Suppressor macrophage (primary cell): ENCODE measurements at regions not wholly inside any gene's neighbourhood (a gene's known extent, or its start where the extent isn't known, plus 50 kb on each side); places are given as distances from the start of the nearest gene placed in this dataset.

ENCODE experiments used
- DNase-seq, 4 experiments: peaks; one replicate each; pipeline ENCODE4 v3.0.0-alpha.2; 2020 to 2022

DNA sequence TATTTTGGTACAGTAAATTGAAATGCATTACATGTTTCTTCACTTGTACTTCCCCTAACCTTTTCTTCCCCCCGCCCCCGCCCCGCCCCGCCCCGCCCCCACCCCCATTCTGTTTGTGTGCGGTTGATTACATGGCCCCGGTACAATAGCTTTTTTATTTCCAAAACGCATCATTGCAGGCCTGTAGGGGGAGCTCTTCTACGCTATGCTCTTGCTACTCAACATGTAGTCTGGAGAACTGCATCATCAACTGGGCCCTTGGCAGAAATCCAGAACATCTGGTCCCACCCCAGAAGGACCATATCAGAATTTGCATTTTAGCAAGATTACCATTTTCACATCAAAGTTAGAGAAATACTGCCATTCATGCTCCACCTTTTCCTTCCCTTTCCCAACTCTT, 333.3 kb upstream of the DDX53 start:
- peak in 3 of 4 experiments; percentile 0 to 19 (median 5) for DNase-seq

DNA sequence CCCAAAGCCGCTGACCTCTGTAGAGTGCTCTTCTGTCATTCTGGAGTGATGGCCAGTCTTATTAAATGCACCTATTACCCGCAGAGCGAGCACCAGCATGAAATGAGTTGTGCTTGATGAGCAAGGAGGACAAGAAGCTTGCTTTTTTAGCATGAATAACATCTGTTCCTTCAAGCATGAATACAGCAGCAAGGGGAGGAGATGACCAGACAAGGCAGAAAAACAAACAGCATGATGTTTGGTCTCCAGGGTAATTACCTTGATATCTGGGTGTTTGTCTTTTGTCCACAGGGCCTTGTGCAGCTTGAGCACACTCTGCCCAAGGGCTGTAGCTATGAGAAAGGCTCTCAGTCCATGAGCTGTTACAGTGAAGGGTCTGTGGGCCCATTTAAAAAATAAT, 324.8 kb upstream of the DDX53 start:
- no peak for DNase-seq

DNA sequence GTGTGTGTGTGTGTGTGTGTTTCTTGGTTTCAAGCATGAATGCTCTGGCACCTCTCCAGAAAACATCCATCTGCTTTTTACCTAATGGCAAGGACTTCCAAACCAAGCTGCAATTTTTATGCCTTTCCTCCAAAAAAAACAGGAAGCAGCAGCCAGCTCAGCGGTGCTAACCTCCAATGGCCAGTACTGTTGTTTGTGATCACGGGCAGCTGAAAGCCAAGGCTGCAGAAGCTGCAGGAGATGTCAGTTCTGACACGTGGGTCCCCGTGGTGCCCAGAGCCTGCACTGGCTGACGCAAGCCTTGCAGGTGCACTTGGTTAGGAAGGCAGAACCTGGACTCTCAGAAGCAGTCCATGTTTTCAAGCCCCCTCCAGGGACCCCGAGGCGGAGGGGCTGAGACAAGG, 313.6 kb upstream of the DDX53 start:
- peak in 2 of 4 experiments; percentile 0 to 2 for DNase-seq

DNA sequence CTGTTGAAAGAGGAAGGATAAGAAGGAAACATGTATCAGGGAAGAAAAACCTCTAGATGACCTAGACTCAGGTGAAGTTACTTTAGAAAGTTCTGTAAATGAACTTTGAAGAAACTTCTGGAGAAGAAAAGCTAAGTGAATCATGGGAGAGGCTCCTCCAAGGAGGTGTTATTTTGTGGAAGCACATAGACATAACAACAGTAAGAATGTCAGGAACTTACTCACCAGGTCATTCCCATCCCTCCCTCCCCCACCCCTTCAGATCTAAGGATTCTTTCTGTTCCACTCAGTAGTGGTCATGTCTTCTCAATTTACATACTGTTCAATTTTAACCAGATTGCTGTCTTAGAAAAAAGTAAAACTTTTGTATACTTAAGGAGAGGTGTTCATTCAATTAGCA, 310.5 kb upstream of the DDX53 start:
- DNase-seq: no peak

DNA sequence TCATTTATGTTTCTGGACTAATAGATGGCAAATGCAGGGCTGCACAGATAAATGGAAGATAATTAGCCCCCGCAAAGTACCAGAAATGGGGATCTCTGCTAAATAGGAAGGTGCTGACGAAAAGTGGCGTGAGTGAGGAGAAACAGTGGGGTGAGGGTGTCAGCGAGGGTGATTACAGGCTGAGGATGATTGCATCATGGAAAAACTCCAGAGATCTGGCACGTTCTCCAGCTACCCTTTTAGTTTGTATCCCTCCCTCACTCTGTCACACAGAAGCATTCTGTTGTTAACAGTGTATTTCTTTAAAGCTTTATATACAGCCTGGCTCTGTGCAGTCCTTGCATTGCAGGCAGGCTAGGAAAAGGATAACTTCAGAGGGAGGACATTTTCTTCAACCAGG, 309.6 kb upstream of the DDX53 start:
- no peak for DNase-seq

DNA sequence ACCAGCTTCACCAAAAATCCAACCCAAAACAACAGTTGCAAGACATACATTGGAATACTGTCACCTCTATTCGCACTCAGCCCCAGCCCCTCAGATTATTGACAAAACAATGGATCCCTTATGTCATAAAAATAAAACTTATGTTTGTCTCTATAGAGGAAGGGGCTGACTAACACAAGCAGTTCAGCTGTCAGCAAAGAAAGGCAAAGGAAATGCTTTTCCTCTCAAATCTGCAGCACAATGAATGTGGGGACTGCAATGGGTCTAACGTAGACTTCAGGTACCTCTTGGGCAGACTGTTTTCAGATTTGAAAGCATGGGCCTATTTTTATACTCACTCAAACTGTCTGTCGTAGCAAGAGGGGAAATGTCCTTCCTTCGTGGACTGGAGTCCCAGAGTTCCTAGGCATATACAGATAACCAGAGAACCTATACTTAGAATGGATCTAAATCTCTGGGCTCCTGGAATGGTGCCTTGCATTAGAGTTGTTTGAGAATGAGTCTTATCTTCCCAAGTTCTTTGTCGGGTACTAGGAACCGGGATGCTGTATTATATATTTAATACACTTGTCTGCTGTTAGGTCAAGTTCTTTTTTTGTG, 307.7 kb upstream of the DDX53 start:
- DNase-seq: no peak

DNA sequence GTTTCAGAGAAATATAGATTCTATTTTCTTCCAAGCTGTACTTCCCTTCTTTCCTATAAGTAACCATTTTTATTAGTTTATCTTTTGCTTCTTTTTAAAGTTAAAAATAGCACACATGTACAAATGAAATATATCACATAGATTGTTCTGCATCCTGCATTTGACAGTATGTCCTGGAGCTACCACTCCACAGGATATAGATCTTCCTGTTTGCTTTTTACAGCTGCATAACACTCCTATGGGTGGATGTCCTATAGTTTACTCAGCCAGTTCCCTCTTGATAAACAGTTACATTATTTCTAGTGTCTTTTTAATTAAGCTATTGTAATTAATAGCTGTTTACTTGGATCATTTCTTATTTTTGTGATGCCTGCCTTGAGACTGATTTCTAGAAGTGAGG, 301.6 kb upstream of the DDX53 start:
- no peak for DNase-seq

DNA sequence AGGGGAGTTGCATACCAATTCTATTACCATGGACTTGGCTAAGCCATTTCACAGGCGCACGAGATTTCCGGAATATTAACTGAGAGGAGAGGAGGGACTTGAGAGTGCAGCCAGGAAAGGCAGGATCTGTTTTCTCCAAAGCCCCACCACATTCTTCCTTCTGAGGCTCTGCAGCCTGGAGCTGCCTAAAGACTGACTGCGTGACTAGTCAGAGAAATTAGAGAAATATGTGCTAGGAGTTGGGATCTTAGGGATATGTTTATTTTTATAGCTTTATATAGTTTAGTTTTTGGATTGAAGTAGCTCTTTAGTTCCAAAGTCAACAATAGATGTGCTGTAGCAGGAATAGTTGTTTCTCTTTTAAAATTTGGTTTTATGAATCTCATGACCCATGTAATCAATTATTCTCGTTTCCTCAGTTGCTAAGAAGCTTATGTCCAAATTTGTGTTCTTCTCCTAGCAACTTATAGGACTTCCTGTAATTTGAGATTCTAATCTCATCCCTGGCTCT, 300.1 kb upstream of the DDX53 start:
- no peak for DNase-seq

DNA sequence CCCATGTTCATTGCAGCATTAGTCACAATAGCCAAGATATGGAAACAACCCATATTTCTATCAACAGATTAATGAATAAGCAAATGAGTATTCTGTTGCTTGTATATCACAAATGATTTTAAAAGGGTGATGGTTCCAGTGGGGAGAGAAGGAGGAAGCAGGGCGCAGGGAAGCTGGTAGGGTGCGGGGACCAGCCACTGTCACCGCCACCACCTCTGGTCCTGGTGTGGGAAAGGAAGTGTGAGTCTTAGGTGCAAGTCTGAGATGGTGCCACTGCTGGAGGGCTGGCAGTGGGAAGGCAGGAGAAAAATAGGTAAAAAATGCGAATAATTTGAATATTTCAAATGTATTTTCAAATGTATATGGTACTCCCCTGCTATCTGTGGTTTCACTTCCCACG, 286.8 kb upstream of the DDX53 start:
- no peak for DNase-seq

DNA sequence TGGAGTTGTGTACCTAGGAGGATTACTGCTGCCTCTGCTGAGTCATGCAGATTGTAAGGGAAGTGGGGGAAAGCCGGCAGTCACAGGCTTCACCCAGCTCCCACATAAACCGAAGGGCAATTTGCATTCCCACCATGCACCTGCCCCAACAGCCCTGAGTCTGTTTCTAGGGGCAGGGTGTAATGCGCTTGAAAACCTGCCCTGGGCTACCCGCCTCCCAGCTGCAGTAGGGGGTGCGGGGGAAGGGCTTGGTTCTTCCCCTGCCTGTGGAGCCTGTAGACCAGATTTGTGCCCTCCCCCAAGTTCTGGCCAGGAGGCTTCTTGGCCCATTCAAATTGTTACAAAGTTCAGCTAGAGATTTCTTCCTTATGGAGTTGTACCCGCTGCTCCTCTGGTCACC, 269.2 kb upstream of the DDX53 start:
- no peak for DNase-seq

DNA sequence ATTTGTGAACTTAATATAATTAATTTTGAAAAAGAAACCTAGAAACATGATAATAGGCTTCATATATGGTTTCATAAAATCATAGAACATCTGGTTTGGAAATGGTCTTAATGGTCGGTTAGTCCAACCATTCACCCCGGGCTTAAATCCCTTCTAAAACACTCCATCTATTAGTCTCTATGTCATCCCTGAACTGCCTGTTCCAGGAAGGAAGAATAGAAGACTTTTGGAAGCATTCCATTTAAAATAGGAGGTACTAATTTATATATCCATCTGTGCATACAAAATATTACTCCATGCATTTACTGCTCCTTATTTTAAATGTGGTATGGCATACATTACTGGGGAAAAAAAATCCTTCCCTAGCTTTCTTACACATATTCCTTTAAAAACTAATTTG, 262.2 kb upstream of the DDX53 start:
- DNase-seq: no peak

DNA sequence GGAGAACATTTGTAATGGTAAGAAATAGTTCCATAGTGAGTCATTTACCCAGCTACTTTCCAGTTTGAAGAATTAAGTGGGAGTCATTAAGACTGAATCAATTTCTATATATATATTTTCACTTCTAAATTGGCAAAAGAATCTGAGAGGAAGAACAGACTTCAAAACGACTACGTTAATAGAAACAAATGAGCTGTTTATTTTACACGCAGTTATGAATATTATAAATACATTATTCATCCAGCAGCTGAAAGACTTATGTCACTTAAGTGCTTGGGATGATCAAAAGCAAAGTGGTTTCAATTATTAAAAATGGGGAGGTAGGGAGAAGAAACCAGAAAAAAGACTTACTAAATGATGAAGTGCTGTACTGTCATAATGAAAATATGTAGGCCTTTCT, 260.5 kb upstream of the DDX53 start:
- no peak for DNase-seq

DNA sequence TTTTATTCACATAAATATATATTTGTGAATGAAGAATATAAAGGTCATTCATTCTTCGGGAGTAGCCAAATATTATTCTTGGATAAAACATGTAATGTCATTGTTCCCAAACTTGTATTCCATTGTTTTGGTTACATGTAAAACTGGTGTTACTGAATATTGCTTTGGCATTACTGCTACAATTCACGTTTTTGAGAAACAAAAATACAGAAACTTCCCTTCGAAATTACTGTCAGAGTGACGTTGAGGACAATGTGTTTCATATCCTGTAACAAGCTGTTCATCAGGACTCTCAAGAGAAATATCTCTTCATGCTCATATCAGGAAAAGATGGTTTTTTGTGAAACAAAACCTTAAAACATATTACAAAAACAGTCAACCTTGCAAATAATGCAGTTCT, 258.9 kb upstream of the DDX53 start:
- DNase-seq: no peak

DNA sequence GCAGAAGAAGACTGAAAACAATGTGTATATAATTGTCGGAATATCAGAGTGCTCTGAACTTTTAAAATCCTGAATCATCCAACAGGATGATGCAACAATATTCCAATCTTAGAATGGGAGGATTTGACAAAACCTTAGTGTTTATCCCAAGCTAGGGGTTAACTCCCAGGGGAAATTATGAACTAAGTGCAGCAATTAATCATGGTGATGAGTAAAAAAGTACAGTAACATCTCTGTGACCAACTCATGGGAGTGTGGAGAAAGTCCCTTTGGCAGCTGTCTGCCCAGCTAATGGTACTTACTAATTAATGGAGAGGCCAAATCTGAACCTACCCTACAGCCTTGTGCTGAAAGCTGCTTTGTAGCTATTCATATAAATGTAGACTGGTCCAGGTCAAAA, 257.6 kb upstream of the DDX53 start:
- DNase-seq: no peak

DNA sequence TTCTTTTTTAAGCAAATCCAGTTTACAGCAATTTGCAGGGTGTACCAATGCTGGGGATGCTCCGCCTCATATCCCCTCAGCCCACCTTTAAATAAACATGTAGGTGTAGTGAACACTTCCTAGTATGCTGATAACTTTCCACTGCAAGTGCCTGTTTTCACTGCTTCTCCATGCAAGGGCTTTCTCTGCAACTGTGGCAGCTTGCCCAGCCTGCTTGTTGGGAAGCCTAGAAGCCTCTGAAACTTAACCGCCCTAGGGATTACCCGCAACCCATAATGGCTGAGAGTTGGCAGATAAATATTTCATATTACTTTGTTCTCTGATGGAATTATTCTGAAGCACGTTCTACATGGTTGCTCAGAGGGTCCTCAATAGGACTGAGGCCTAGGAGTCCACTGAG, 253.7 kb upstream of the DDX53 start:
- DNase-seq: no peak

DNA sequence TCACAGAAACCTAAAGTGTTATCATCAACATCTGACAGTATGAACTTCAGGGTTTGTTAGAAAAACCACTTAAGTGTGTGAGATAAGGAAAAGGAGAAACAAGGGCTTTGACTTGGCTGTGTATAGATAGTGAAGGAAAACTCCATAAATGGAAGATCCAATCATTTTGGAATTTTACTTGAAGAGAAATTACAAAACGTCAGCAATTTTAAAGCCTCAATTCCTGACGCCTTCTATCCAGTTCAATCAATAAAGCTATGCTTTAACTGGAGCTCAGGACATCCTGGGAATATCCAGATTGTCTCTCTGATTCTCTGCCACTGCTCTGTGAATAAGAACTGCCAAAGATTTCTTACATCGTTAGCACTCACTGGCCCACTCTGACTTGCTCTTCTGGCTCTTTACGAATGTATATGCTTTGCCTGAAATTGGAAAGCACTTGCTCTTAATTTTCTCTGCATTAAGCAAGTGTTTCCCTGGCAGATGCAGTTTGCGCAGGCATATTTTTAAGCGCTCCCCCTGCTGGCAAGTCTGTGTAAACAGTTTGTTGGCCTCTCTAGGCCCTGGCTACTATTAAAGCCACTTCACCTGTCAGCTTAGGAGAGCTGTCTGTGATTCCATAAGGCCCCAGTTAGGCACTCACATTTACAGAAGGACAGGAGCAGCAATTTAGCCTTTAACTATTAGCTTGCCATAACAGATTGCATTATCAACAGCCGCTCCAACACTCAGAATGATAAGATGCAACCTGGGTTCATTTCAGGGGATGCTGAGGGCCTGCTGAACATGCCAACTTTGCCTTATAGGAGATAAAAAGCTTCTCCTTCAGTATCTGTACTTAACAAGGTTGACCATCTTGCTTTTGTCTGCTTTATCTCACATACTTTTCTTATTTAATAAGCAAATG, 251.4 kb upstream of the DDX53 start:
- DNase-seq: peak; percentile 35 to 56 (median 39)

DNA sequence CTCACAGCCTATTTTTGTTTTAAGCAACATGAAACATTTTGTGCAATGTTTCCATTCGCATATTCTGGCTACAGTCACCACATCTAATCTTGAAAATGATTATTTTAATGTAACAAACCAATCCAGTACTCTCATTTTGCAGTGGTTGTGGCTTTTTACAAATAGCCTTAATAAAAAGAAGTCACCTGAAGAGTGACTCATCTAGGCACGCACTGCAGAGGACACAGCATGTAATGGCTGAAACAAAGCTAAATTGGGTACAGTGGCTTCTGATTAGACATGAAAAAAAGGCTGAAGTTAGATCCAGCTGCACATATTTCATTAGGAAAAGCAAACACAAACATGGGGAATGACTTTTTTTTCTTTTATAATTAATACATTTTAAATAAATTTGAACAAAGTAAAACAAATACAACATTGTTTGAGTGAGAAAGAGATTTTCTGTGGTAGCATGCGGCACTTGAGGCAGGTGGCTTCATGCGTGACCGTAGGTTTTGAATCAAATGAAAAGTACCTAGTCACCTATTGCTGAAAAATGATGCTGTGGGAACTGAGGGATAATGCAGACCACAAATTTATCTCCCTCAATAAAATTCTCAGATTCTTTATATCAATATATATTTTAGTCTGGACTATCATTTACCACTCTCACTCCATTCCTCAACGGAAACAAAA, 240.8 kb upstream of the DDX53 start:
- no peak for DNase-seq

DNA sequence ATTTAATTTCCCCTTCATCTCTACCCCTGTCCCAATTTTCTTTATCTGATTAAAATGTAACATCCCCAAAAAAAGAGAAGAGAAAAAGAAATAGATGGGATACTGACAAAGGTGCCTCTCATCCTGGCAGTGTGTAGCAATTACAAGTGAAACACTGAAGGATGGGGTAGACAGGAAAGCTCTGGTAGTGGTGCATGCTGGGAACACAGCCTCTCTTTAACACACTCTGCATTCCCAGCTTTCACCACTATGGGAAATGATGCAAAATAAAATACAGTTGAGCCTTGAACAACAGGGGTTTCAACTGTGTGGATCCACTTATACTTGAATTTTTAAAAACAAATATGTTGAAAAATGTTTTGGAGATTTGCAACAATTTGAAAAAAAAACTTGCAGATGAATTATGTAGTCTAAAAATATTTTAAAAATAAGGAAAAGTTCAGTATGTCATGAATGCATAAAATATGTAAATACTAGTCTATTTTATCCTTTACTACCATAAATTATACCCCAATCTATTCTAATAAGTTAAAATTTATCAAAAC, 239.2 kb upstream of the DDX53 start:
- no peak for DNase-seq

DNA sequence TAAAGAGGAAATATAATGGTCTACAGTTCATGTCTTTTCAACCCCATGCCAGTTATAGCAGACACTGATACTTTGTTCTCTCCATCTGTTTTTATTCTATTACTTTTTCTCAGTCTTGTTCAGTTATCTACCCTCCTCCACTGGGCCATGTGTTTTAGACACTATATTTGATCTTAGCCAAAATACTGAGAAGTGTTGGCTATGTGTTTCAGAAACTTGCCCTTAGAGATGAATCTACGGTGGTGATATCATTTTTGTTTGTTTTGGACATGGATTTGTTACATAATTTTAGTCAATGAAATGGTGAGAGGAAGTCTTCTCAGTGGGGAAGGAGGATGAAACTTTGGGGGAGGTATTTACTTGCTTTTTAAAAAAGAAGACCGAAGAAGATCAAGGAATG, 211.5 kb upstream of the DDX53 start:
- DNase-seq: no peak

DNA sequence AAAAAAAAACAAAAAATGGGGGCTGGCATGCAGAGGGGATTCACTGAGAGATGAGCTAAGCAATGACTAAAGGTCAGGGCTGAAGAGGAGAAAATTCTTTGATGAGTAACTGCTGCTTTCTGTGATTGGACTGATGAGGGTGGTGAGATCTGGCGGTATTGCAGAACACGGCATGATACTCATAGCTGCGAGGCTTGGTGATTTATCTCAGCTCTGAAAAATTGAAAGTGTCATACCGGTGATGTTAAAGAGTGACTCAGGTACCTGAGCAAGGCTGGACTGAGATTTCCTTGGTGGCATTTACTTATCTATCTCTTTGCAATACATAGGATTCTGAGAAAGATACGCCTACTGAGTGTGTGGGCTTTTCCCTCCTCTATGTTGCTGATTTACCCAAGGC, 204.1 kb upstream of the DDX53 start:
- no peak for DNase-seq

DNA sequence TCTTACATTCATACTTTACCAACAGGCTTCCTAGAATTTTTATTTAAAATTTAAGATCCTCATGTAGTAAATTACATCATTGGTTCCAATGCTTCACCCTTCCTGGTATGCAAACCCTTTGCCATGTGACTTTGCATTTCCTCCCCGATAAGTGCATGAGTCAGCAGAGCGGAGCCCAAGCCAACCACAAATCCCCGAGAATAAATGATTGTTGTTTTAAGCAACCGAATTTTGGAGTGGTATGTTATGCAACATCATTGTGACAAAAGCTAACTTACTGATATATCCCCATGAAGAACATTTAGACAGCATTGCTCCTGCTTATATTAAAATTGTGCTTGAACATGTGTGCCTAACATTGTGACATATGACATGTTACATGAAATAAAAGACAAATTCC, 199.4 kb upstream of the DDX53 start:
- DNase-seq: peak; percentile 5 to 42 (median 28)

DNA sequence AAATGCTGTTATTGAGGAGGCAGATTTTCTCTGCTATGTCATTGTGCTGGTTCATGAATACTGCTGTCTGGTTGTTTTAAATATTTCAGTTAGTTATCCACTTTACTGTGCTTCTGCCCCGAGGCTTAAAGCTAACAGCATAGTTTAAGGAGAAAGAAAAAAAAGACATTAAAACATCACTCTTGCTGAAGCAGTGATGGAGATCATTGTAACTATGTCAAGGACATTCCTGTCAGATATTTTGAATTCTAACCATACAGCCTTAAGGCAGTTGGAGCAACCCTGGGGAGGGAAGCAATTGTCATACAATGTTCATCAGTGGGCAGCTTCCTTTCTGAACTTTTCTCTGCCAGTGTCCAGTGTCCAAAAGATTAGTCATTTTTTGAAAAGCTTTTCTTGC, 199.0 kb upstream of the DDX53 start:
- peak in 2 of 4 experiments; percentile 0 for DNase-seq

DNA sequence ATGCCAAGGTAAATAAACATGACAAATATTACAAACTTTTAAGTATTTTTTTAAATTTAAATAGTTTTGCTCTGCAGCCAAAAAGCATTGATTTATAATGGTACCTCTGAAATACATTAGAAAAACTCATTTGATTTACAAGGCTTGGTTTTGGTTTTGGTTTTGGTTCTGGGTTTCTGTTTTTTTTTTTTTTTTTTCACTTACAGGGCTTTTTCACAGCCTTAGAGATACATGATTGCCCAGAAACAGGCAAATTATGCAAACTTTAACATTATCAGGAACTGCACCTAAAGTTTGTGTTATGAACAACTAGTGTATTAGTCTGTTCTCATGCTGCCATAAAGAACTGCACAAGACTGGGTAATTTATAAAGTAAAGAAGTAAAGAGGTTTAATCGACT, 196.4 kb upstream of the DDX53 start:
- DNase-seq: no peak
